ENCODE measurements at regions not wholly inside any gene's neighbourhood (a gene's known extent, or its start where the extent isn't known, plus 50 kb on each side); places are given as distances from the start of the nearest gene placed in this dataset.

DNA sequence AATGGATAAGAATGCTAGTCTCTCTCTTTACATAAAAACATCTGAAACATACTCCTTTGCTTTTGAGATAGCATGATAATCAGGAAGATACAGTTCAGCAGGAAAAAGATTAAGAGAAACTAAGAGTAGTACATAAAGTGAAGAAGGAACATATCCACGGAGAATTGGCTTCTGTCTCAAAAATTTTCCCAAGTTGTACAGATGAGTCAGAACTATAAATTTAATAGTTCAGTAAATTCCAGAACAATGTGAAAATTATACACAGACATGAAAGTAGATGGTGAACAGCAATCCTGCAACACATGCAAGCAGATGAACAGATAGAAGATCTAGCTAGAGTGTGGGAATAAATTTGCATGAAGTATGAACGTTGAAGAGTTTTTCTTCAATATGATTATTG, 691.4 kb upstream of the RIOK2 start:
- TF ChIP-seq, protein P1, sequence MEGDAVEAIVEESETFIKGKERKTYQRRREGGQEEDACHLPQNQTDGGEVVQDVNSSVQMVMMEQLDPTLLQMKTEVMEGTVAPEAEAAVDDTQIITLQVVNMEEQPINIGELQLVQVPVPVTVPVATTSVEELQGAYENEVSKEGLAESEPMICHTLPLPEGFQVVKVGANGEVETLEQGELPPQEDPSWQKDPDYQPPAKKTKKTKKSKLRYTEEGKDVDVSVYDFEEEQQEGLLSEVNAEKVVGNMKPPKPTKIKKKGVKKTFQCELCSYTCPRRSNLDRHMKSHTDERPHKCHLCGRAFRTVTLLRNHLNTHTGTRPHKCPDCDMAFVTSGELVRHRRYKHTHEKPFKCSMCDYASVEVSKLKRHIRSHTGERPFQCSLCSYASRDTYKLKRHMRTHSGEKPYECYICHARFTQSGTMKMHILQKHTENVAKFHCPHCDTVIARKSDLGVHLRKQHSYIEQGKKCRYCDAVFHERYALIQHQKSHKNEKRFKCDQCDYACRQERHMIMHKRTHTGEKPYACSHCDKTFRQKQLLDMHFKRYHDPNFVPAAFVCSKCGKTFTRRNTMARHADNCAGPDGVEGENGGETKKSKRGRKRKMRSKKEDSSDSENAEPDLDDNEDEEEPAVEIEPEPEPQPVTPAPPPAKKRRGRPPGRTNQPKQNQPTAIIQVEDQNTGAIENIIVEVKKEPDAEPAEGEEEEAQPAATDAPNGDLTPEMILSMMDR (conservative IDR thresholded peaks at IDR 0.05) = no peak
- TF ChIP-seq ZFX (IDR thresholded peaks at IDR 0.05) = no peak

Data from C4-2B (cell line).